ENCODE measurements at regions not wholly inside any gene's neighbourhood (a gene's known extent, or its start where the extent isn't known, plus 50 kb on each side); places are given as distances from the start of the nearest gene placed in this dataset.

- no peak for TF ChIP-seq JUND (IDR thresholded peaks at IDR 0.05; ENCODE audit: low read depth)
- in situ Hi-C loops (cut with HindIII; ENCODE audit: low pct_unique_long_range_greater_than_20kb, low sequenced_read_pairs): no loop called here
- DNase-seq (ENCODE audit: low read depth in 1 of 2, low spot score in 1 of 2): no peak
These were observed 52.5 kb downstream of the KCNF1 start for GRCh38 chr2:10964052-10964790.

- TF ChIP-seq JUND (IDR thresholded peaks at IDR 0.05; ENCODE audit: low read depth): no peak
- in situ Hi-C loops (cut with HindIII; ENCODE audit: low pct_unique_long_range_greater_than_20kb, low sequenced_read_pairs): no loop called here
- DNase-seq (ENCODE audit: low read depth in 1 of 2, low spot score in 1 of 2): no peak
These were observed 53.6 kb downstream of the KCNF1 start for GRCh38 chr2:10965241-10965843.

- no peak for TF ChIP-seq JUND (IDR thresholded peaks at IDR 0.05; ENCODE audit: low read depth)
- in situ Hi-C loops (cut with HindIII; ENCODE audit: low pct_unique_long_range_greater_than_20kb, low sequenced_read_pairs): no loop called here
- DNase-seq (ENCODE audit: low read depth in 1 of 2, low spot score in 1 of 2): no peak
These were observed 54.3 kb downstream of the KCNF1 start for GRCh38 chr2:10966056-10966455.

- TF ChIP-seq JUND (IDR thresholded peaks at IDR 0.05; ENCODE audit: low read depth): no peak
- no peak for DNase-seq (ENCODE audit: low read depth in 1 of 2, low spot score in 1 of 2)
- in situ Hi-C loops (cut with HindIII; ENCODE audit: low pct_unique_long_range_greater_than_20kb, low sequenced_read_pairs): no loop called here
These were observed 55.0 kb downstream of the KCNF1 start for GRCh38 chr2:10966741-10967140.

GRCh38 chr2:10968176-10968575 is 56.4 kb downstream of the KCNF1 start:
- in situ Hi-C loops (cut with HindIII; ENCODE audit: low pct_unique_long_range_greater_than_20kb, low sequenced_read_pairs): no loop called here
- TF ChIP-seq JUND (IDR thresholded peaks at IDR 0.05; ENCODE audit: low read depth): no peak

GRCh38 chr2:10970666-10971065 is 58.9 kb downstream of the KCNF1 start:
- in situ Hi-C loops (cut with HindIII; ENCODE audit: low pct_unique_long_range_greater_than_20kb, low sequenced_read_pairs): no loop called here
- no peak for TF ChIP-seq JUND (IDR thresholded peaks at IDR 0.05; ENCODE audit: low read depth)

More at GRCh38 chr2:10968176-10968575, 56.4 kb downstream of the KCNF1 start:
- no peak for DNase-seq (ENCODE audit: low read depth in 1 of 2, low spot score in 1 of 2)

GRCh38 chr2:10971161-10971887 is 59.6 kb downstream of the KCNF1 start:
- in situ Hi-C loops (cut with HindIII; ENCODE audit: low pct_unique_long_range_greater_than_20kb, low sequenced_read_pairs): no loop called here
- no peak for DNase-seq (ENCODE audit: low read depth in 1 of 2, low spot score in 1 of 2)
- TF ChIP-seq JUND (IDR thresholded peaks at IDR 0.05; ENCODE audit: low read depth): no peak

More at GRCh38 chr2:10970666-10971065, 58.9 kb downstream of the KCNF1 start:
- DNase-seq (ENCODE audit: low read depth in 1 of 2, low spot score in 1 of 2): no peak

GRCh38 chr2:10971888-10972260 is 60.1 kb downstream of the KCNF1 start:
- TF ChIP-seq JUND (IDR thresholded peaks at IDR 0.05; ENCODE audit: low read depth): no peak
- in situ Hi-C loops (cut with HindIII; ENCODE audit: low pct_unique_long_range_greater_than_20kb, low sequenced_read_pairs): no loop called here
- no peak for DNase-seq (ENCODE audit: low read depth in 1 of 2, low spot score in 1 of 2)

- no peak for TF ChIP-seq JUND (IDR thresholded peaks at IDR 0.05; ENCODE audit: low read depth)
- no peak for DNase-seq (ENCODE audit: low read depth in 1 of 2, low spot score in 1 of 2)
- in situ Hi-C loops (cut with HindIII; ENCODE audit: low pct_unique_long_range_greater_than_20kb, low sequenced_read_pairs): no loop called here
These were observed 61.1 kb downstream of the KCNF1 start for GRCh38 chr2:10972683-10973433.

GRCh38 chr2:10973766-10974165 is 62.0 kb downstream of the KCNF1 start:
- no peak for TF ChIP-seq JUND (IDR thresholded peaks at IDR 0.05; ENCODE audit: low read depth)
- no peak for DNase-seq (ENCODE audit: low read depth in 1 of 2, low spot score in 1 of 2)
- in situ Hi-C loops (cut with HindIII; ENCODE audit: low pct_unique_long_range_greater_than_20kb, low sequenced_read_pairs): no loop called here

- TF ChIP-seq JUND (IDR thresholded peaks at IDR 0.05; ENCODE audit: low read depth): no peak
- no peak for DNase-seq (ENCODE audit: low read depth in 1 of 2, low spot score in 1 of 2)
- in situ Hi-C loops (cut with HindIII; ENCODE audit: low pct_unique_long_range_greater_than_20kb, low sequenced_read_pairs): no loop called here
These were observed 65.3 kb downstream of the KCNF1 start for GRCh38 chr2:10977003-10977402.

GRCh38 chr2:10977621-10978020 is 65.9 kb downstream of the KCNF1 start:
- DNase-seq (ENCODE audit: low read depth in 1 of 2, low spot score in 1 of 2): no peak
- TF ChIP-seq JUND (IDR thresholded peaks at IDR 0.05; ENCODE audit: low read depth): no peak
- in situ Hi-C loops (cut with HindIII; ENCODE audit: low pct_unique_long_range_greater_than_20kb, low sequenced_read_pairs): no loop called here
